SK-N-SH (cell line): ENCODE measurements at regions not wholly inside any gene's neighbourhood (a gene's known extent, or its start where the extent isn't known, plus 50 kb on each side); places are given as distances from the start of the nearest gene placed in this dataset.

Source experiments
- CTCF ChIA-PET: fragments of 300-600, 350-600 bp; formaldehyde crosslinking; extraction: SDS; loops from one replicate; lab custom pipeline; 2021; lab: Yijun Ruan, JAX
- POLR2A ChIA-PET: fragments of 350-600 bp; sonication (Branson Sonifier 250); formaldehyde crosslinking; extraction: SDS; loops from one replicate; lab custom pipeline; 2020; ENCODE audit warnings: antibody characterized with exemption, inconsistent platforms; lab: Yijun Ruan, JAX
- DNase-seq: peaks from one replicate; pipeline ENCODE4 v3.0.0; 2012
- H2AFZ ChIP-seq: fragments of 200-600 bp; sonication (generic); 2 replicates; pipeline ENCODE4 v1.8.1; 2016; ENCODE audit warnings: antibody characterized with exemption, mild to moderate bottlenecking, low read depth
- H3F3A ChIP-seq: fragments of 200-600 bp; sonication (generic); replicated peaks from 2 replicates; pipeline ENCODE3; 2016; ENCODE audit warnings: antibody characterized with exemption, mild to moderate bottlenecking; ENCODE audit not compliant: insufficient read depth
- H3K27ac ChIP-seq, 2 experiments: fragments of 200-500 bp in 1 of 2; fragments of 200-600 bp in 1 of 2; sonication (Bioruptor generic) in 1 of 2; sonication (generic), shearing (Covaris generic) in 1 of 2; 2 replicates each; pipeline versions ENCODE4 v1.5.1 to v1.6.1; 2014 to 2016; ENCODE audit warnings: low read depth in 2 of 2, inconsistent platforms in 1 of 2, low read length in 1 of 2, mild to moderate bottlenecking in 1 of 2, mixed read lengths in 1 of 2
- H3K27me3 ChIP-seq: fragments of 200-600 bp; sonication (generic), shearing (Covaris generic); 2 replicates; pipeline ENCODE4 v1.6.1; 2016; ENCODE audit warnings: mixed run types; ENCODE audit not compliant: insufficient read depth
- H3K36me3 ChIP-seq, 2 experiments: fragments of 200-500 bp in 1 of 2; fragments of 200-600 bp in 1 of 2; sonication (Bioruptor generic) in 1 of 2; sonication (generic) in 1 of 2; replicated peaks in 1 of 2; 2 replicates each; pipeline versions ENCODE3 to v1.5.1; 2014 to 2016; ENCODE audit warnings: low read length in 1 of 2, mild to moderate bottlenecking in 1 of 2; ENCODE audit not compliant: insufficient read depth in 2 of 2, control insufficient read depth in 1 of 2
- H3K4me1 ChIP-seq, 2 experiments: fragments of 200-500 bp in 1 of 2; fragments of 200-600 bp in 1 of 2; sonication (Bioruptor generic) in 1 of 2; sonication (generic), shearing (Covaris generic) in 1 of 2; 2 replicates each; pipeline versions ENCODE4 v1.5.1 to v1.6.1; 2014 to 2016; ENCODE audit warnings: low read depth in 1 of 2, low read length in 1 of 2, mixed run types in 1 of 2; ENCODE audit not compliant: insufficient read depth in 2 of 2, control insufficient read depth in 1 of 2
- H3K4me2 ChIP-seq: fragments of 200-600 bp; sonication (generic), shearing (Covaris generic); 2 replicates; pipeline ENCODE4 v1.6.1; 2017; ENCODE audit warnings: mixed run types
- H3K4me3 ChIP-seq, 2 experiments: fragments of 200-500 bp in 1 of 2; fragments of 200-600 bp in 1 of 2; sonication (Bioruptor generic) in 1 of 2; sonication (generic), shearing (Covaris generic) in 1 of 2; 2 replicates each; pipeline versions ENCODE4 v1.5.1 to v1.8.1; 2014 to 2016; ENCODE audit warnings: low read depth in 2 of 2, inconsistent platforms in 1 of 2, low read length in 1 of 2, mild to moderate bottlenecking in 1 of 2, mixed read lengths in 1 of 2, moderate library complexity in 1 of 2
- H3K79me2 ChIP-seq: fragments of 200-600 bp; sonication (generic); 2 replicates; pipeline ENCODE4 v1.8.1; 2017; ENCODE audit warnings: mild to moderate bottlenecking; ENCODE audit not compliant: insufficient read depth
- H3K9ac ChIP-seq: fragments of 200-600 bp; sonication (generic); 2 replicates; pipeline ENCODE4 v1.6.1; 2017; ENCODE audit warnings: mixed run types
- H3K9me2 ChIP-seq: fragments of 200-600 bp; sonication (generic); 2 replicates; pipeline ENCODE4 v1.6.1; 2017; ENCODE audit warnings: mixed run types
- H3K9me3 ChIP-seq: fragments of 200-600 bp; sonication (generic); 2 replicates; pipeline ENCODE4 v1.6.1; 2017; ENCODE audit warnings: mixed run types, mild to moderate bottlenecking, moderate library complexity
- H4K20me1 ChIP-seq: fragments of 200-600 bp; sonication (generic); 2 replicates; pipeline ENCODE4 v1.6.1; 2017; ENCODE audit warnings: mild to moderate bottlenecking, mixed run types; ENCODE audit not compliant: insufficient read depth
- FOXJ3 ChIP-seq: sonication (generic); formaldehyde crosslinking; IDR thresholded peaks from 2 replicates; pipeline ENCODE4 v1.5.1; 2020; ENCODE audit warnings: mild to moderate bottlenecking, missing genetic modification reagents
- FOXM1 ChIP-seq: IDR thresholded peaks from 2 replicates; pipeline ENCODE4 v1.4.0; 2012; ENCODE audit warnings: low read depth, mild to moderate bottlenecking
- GATA2 ChIP-seq: sonication (generic); formaldehyde crosslinking; IDR thresholded peaks from 2 replicates; pipeline ENCODE4 v1.5.0; 2020; ENCODE audit warnings: mild to moderate bottlenecking, missing genetic modification reagents
- MXI1 ChIP-seq: IDR thresholded peaks from 2 replicates; pipeline ENCODE4 v1.6.1; 2012; ENCODE audit warnings: mild to moderate bottlenecking, low read depth, low read length, improper control_type of control experiment
- NFIC ChIP-seq: IDR thresholded peaks from 2 replicates; pipeline ENCODE4 v1.4.0; 2012; ENCODE audit warnings: borderline replicate concordance
- RAD21 ChIP-seq: IDR thresholded peaks from 2 replicates; pipeline ENCODE4 v1.6.1; 2012; ENCODE audit warnings: mild to moderate bottlenecking, low read length
- REST ChIP-seq: IDR thresholded peaks from 2 replicates; pipeline ENCODE4 v1.6.1; 2012; ENCODE audit warnings: mild to moderate bottlenecking, low read depth, low read length, moderate library complexity
- RFX5 ChIP-seq: IDR thresholded peaks from 2 replicates; pipeline ENCODE4 v1.6.1; 2012; ENCODE audit warnings: mild to moderate bottlenecking, improper control_type of control experiment, low read length
- SIN3A ChIP-seq: IDR thresholded peaks from 2 replicates; pipeline ENCODE4 v1.6.1; 2012; ENCODE audit warnings: low read depth, mild to moderate bottlenecking, low read length, moderate library complexity, borderline replicate concordance
- SMC3 ChIP-seq: IDR thresholded peaks from 2 replicates; pipeline ENCODE4 v1.6.1; 2012; ENCODE audit warnings: low read depth, low read length, improper control_type of control experiment
- TAF1 ChIP-seq: IDR thresholded peaks from 2 replicates; pipeline ENCODE4 v1.6.1; 2012; ENCODE audit warnings: low read depth, mild to moderate bottlenecking, low read length, moderate library complexity, borderline replicate concordance
- TEAD4 ChIP-seq: IDR thresholded peaks from 2 replicates; pipeline ENCODE4 v1.4.0; 2012; ENCODE audit warnings: mild to moderate bottlenecking, borderline replicate concordance; ENCODE audit not compliant: insufficient read depth
- USF2 ChIP-seq: fragments of 150-350 bp; IDR thresholded peaks from 2 replicates; pipeline ENCODE4 v1.6.1; 2017; ENCODE audit warnings: antibody characterized with exemption, low read length, low read depth, borderline replicate concordance
- ZBTB33 ChIP-seq: IDR thresholded peaks from 2 replicates; pipeline ENCODE4 v1.4.0; 2012; ENCODE audit warnings: low read depth, borderline replicate concordance
- WGBS: methylation state at CpG from one replicate; pipeline ENCODE4 v1.1.6; 2017; ENCODE audit warnings: low lambda C conversion rate; 5-methylcytosine and 5-hydroxymethylcytosine counted together

- no peak overlapping the region for H2AFZ ChIP-seq
- no peaks in the 10 kb centered on the region for H3K79me2 ChIP-seq
- no peak for DNase-seq
- peaks cover 4% of the 10 kb centered on the region; the same call in 1 of the 2 replicates for H3K9me3 ChIP-seq
- H3K4me3 ChIP-seq = no peak overlapping the region
- no peaks in the 10 kb centered on the region for H3K27me3 ChIP-seq
- no peak overlapping the region for H3K9ac ChIP-seq
- no peaks in the 10 kb centered on the region for H4K20me1 ChIP-seq
- H3K4me1 ChIP-seq = no peaks in the 10 kb centered on the region
- TF ChIP-seq RAD21 (no peak), TAF1 (no peak), REST (no peak), SIN3A (no peak), MXI1 (no peak), SMC3 (no peak), NFIC (no peak), ZBTB33 (no peak), TEAD4 (no peak), FOXJ3 (CRISPR knock-in tag) (no peak)
- ChIA-PET CTCF (no interaction called here), POLR2A (no interaction called here)
- no peaks in the 10 kb centered on the region for H3F3A ChIP-seq
- no peak overlapping the region for H3K27ac ChIP-seq
- no peaks in the 10 kb centered on the region for H3K36me3 ChIP-seq
- no peak overlapping the region for H3K4me2 ChIP-seq
- no peaks in the 10 kb centered on the region for H3K9me2 ChIP-seq
Observed at GRCh38 chr6:139909992-139910391, 535.5 kb upstream of the CITED2 start.

- Histone ChIP-seq H3K4me2 (no peak overlapping the region), H3K27ac (no peak overlapping the region), H4K20me1 (no peaks in the 10 kb centered on the region), H3K4me3 (no peak overlapping the region), H3F3A (no peaks in the 10 kb centered on the region), H3K79me2 (no peaks in the 10 kb centered on the region), H3K36me3 (no peaks in the 10 kb centered on the region), H3K9ac (no peak overlapping the region), H3K27me3 (no peaks in the 10 kb centered on the region), H3K9me3 (no peaks in the 10 kb centered on the region), H3K9me2 (no peaks in the 10 kb centered on the region), H3K4me1 (no peaks in the 10 kb centered on the region), H2AFZ (no peak overlapping the region)
- no peak for DNase-seq
- WGBS = 51% methylated on average over 3 of the region's 3 CpGs
- ChIA-PET CTCF (no interaction called here), POLR2A (no interaction called here)
- no peak for TF ChIP-seq GATA2 (CRISPR knock-in tag)
- TF ChIP-seq RFX5 = no peak
- TF ChIP-seq FOXM1 = no peak
- no peak for TF ChIP-seq SIN3A
- TF ChIP-seq RAD21 = no peak
- TF ChIP-seq USF2 = no peak
Observed at GRCh38 chr6:139905404-139906052, 531.1 kb upstream of the CITED2 start.
